Endothelial cell (in vitro differentiated cells): ENCODE measurements at regions not wholly inside any gene's neighbourhood (a gene's known extent, or its start where the extent isn't known, plus 50 kb on each side); places are given as distances from the start of the nearest gene placed in this dataset.

Experiments used
- DNase-seq: peaks from one replicate; pipeline ENCODE4 v3.0.0; 2021; ENCODE audit warnings: low spot score
- H3K27ac Mint-ChIP-seq: one replicate; pipeline ENCODE4 v1.8.0; 2021; ENCODE audit warnings: mixed read lengths, inconsistent platforms; ENCODE audit not compliant: unreplicated experiment
- H3K27me3 Mint-ChIP-seq: one replicate; pipeline ENCODE4 v1.8.0; 2021; ENCODE audit warnings: mild to moderate bottlenecking, moderate library complexity, mixed read lengths, inconsistent platforms; ENCODE audit not compliant: unreplicated experiment
- H3K36me3 Mint-ChIP-seq: one replicate; pipeline ENCODE4 v1.8.0; 2021; ENCODE audit warnings: mild to moderate bottlenecking, low read depth, mixed read lengths, inconsistent platforms; ENCODE audit not compliant: unreplicated experiment
- H3K4me1 Mint-ChIP-seq: one replicate; pipeline ENCODE4 v1.8.0; 2021; ENCODE audit warnings: mild to moderate bottlenecking, mixed read lengths, inconsistent platforms; ENCODE audit not compliant: unreplicated experiment
- H3K4me3 Mint-ChIP-seq: one replicate; pipeline ENCODE4 v1.8.0; 2021; ENCODE audit warnings: mild to moderate bottlenecking, mixed read lengths, inconsistent platforms; ENCODE audit not compliant: unreplicated experiment
- H3K9me3 Mint-ChIP-seq: one replicate; pipeline ENCODE4 v1.8.0; 2021; ENCODE audit warnings: mixed read lengths, inconsistent platforms; ENCODE audit not compliant: unreplicated experiment
- CTCF ChIP-seq: fragments of 200-600 bp; sonication (generic); IDR thresholded peaks from one replicate; pipeline ENCODE4 v1.5.0; 2021; ENCODE audit warnings: antibody characterized with exemption; ENCODE audit not compliant: unreplicated experiment

GRCh38 chr20:58016779-58017178 lies 211.7 kb downstream of the ANKRD60 start:
- Mint-ChIP-seq H3K4me1 (peaks cover 33% of the 10 kb centered on the region), H3K27ac (no peak overlapping the region), H3K27me3 (peaks cover 2% of the 10 kb centered on the region), H3K36me3 (no peaks in the 10 kb centered on the region), H3K4me3 (no peak overlapping the region), H3K9me3 (no peaks in the 10 kb centered on the region)
- no peak for TF ChIP-seq CTCF
- DNase-seq: no peak

GRCh38 chr20:58014628-58015315 lies 213.7 kb downstream of the ANKRD60 start:
- peaks cover 2% of the 10 kb centered on the region for H3K27me3 Mint-ChIP-seq
- peaks cover 31% of the 10 kb centered on the region for H3K4me1 Mint-ChIP-seq
- H3K9me3 Mint-ChIP-seq: no peaks in the 10 kb centered on the region
- TF ChIP-seq CTCF: no peak
- no peak for DNase-seq
- no peaks in the 10 kb centered on the region for H3K36me3 Mint-ChIP-seq
- no peak overlapping the region for H3K4me3 Mint-ChIP-seq
- no peak overlapping the region for H3K27ac Mint-ChIP-seq

- H3K9me3 Mint-ChIP-seq: no peaks in the 10 kb centered on the region
- no peak for DNase-seq
- no peak for TF ChIP-seq CTCF
Observed at GRCh38 chr20:58012731-58013510, 215.5 kb downstream of the ANKRD60 start.

GRCh38 chr20:58011947-58012610 lies 216.4 kb downstream of the ANKRD60 start:
- no peak overlapping the region for H3K27ac Mint-ChIP-seq
- H3K4me1 Mint-ChIP-seq: peaks cover 21% of the 10 kb centered on the region
- H3K27me3 Mint-ChIP-seq: no peaks in the 10 kb centered on the region
- no peaks in the 10 kb centered on the region for H3K9me3 Mint-ChIP-seq
- DNase-seq: no peak
- no peak overlapping the region for H3K4me3 Mint-ChIP-seq
- no peaks in the 10 kb centered on the region for H3K36me3 Mint-ChIP-seq
- no peak for TF ChIP-seq CTCF

More at GRCh38 chr20:58012731-58013510, 215.5 kb downstream of the ANKRD60 start:
- Mint-ChIP-seq H3K27ac (no peak overlapping the region), H3K4me1 (peaks cover 25% of the 10 kb centered on the region), H3K36me3 (no peaks in the 10 kb centered on the region), H3K27me3 (no peaks in the 10 kb centered on the region), H3K4me3 (no peak overlapping the region)
